ENCODE measurements at regions not wholly inside any gene's neighbourhood (a gene's known extent, or its start where the extent isn't known, plus 50 kb on each side); places are given as distances from the start of the nearest gene placed in this dataset.
"Not testable (repeated sequence)": the region's sequence is repeated elsewhere in the genome, so short reads cannot be mapped to it uniquely, and the experiment has no call there.

GRCh38 chrX:89635887-89636286 is 285.8 kb upstream of the TGIF2LX start:
- DNase-seq (ENCODE audit: low read depth in 2 of 2); H3K9ac ChIP-seq (ENCODE audit: insufficient read depth, low read length); H2AFZ ChIP-seq (ENCODE audit: low read length); H3K27ac ChIP-seq (ENCODE audit: insufficient read depth, low read length); H3K36me3 ChIP-seq (ENCODE audit: control insufficient read depth, insufficient read depth, low read length); H3K4me2 ChIP-seq (ENCODE audit: extremely low read depth, insufficient read depth, low read length); H3K27me3 ChIP-seq (ENCODE audit: control insufficient read depth, insufficient read depth, low read length); H4K20me1 ChIP-seq (ENCODE audit: control insufficient read depth, extremely low read depth, insufficient read depth, low read length); H3K79me2 ChIP-seq (ENCODE audit: control insufficient read depth, insufficient read depth, low read length); H3K4me1 ChIP-seq (ENCODE audit: control insufficient read depth, extremely low read depth, insufficient read depth, low read length); H3K4me3 ChIP-seq (replicated peaks in 1 of 4; ENCODE audit: control extremely low read depth in 1 of 4, insufficient read depth in 1 of 4, low read depth in 3 of 4, low read length in 4 of 4); H3K9me3 ChIP-seq (ENCODE audit: control insufficient read depth, insufficient read depth, low read depth, low read length): not testable (repeated sequence)

GRCh38 chrX:89658662-89659061 is 263.0 kb upstream of the TGIF2LX start:
- H3K9me3 ChIP-seq (ENCODE audit: control insufficient read depth, insufficient read depth, low read depth, low read length); DNase-seq (ENCODE audit: low read depth in 2 of 2); H3K36me3 ChIP-seq (ENCODE audit: control insufficient read depth, insufficient read depth, low read length); H2AFZ ChIP-seq (ENCODE audit: low read length); H3K27me3 ChIP-seq (ENCODE audit: control insufficient read depth, insufficient read depth, low read length); H3K4me1 ChIP-seq (ENCODE audit: control insufficient read depth, extremely low read depth, insufficient read depth, low read length); H3K79me2 ChIP-seq (ENCODE audit: control insufficient read depth, insufficient read depth, low read length); H3K9ac ChIP-seq (ENCODE audit: insufficient read depth, low read length); H3K27ac ChIP-seq (ENCODE audit: insufficient read depth, low read length); H3K4me3 ChIP-seq (replicated peaks in 1 of 4; ENCODE audit: control extremely low read depth in 1 of 4, insufficient read depth in 1 of 4, low read depth in 3 of 4, low read length in 4 of 4); H3K4me2 ChIP-seq (ENCODE audit: extremely low read depth, insufficient read depth, low read length); H4K20me1 ChIP-seq (ENCODE audit: control insufficient read depth, extremely low read depth, insufficient read depth, low read length): not testable (repeated sequence)

- DNase-seq (ENCODE audit: low read depth in 2 of 2); H3K27me3 ChIP-seq (ENCODE audit: control insufficient read depth, insufficient read depth, low read length); H2AFZ ChIP-seq (ENCODE audit: low read length); H4K20me1 ChIP-seq (ENCODE audit: control insufficient read depth, extremely low read depth, insufficient read depth, low read length); H3K36me3 ChIP-seq (ENCODE audit: control insufficient read depth, insufficient read depth, low read length); H3K4me1 ChIP-seq (ENCODE audit: control insufficient read depth, extremely low read depth, insufficient read depth, low read length); H3K4me3 ChIP-seq (replicated peaks in 1 of 4; ENCODE audit: control extremely low read depth in 1 of 4, insufficient read depth in 1 of 4, low read depth in 3 of 4, low read length in 4 of 4); H3K9ac ChIP-seq (ENCODE audit: insufficient read depth, low read length); H3K79me2 ChIP-seq (ENCODE audit: control insufficient read depth, insufficient read depth, low read length); H3K4me2 ChIP-seq (ENCODE audit: extremely low read depth, insufficient read depth, low read length); H3K27ac ChIP-seq (ENCODE audit: insufficient read depth, low read length); H3K9me3 ChIP-seq (ENCODE audit: control insufficient read depth, insufficient read depth, low read depth, low read length): not testable (repeated sequence)
These were observed 215.2 kb upstream of the TGIF2LX start for GRCh38 chrX:89706481-89706880.

- H3K4me1 ChIP-seq (ENCODE audit: control insufficient read depth, extremely low read depth, insufficient read depth, low read length); H4K20me1 ChIP-seq (ENCODE audit: control insufficient read depth, extremely low read depth, insufficient read depth, low read length); H3K36me3 ChIP-seq (ENCODE audit: control insufficient read depth, insufficient read depth, low read length): not testable (repeated sequence)
These were observed 214.3 kb upstream of the TGIF2LX start for GRCh38 chrX:89707363-89707927.

GRCh38 chrX:89734367-89734766 is 187.3 kb upstream of the TGIF2LX start:
- H3K27me3 ChIP-seq (ENCODE audit: control insufficient read depth, insufficient read depth, low read length); H3K4me1 ChIP-seq (ENCODE audit: control insufficient read depth, extremely low read depth, insufficient read depth, low read length); H2AFZ ChIP-seq (ENCODE audit: low read length); H3K36me3 ChIP-seq (ENCODE audit: control insufficient read depth, insufficient read depth, low read length); H3K79me2 ChIP-seq (ENCODE audit: control insufficient read depth, insufficient read depth, low read length); H3K4me2 ChIP-seq (ENCODE audit: extremely low read depth, insufficient read depth, low read length); H3K9ac ChIP-seq (ENCODE audit: insufficient read depth, low read length); H3K27ac ChIP-seq (ENCODE audit: insufficient read depth, low read length); H3K9me3 ChIP-seq (ENCODE audit: control insufficient read depth, insufficient read depth, low read depth, low read length); DNase-seq (ENCODE audit: low read depth in 2 of 2); H4K20me1 ChIP-seq (ENCODE audit: control insufficient read depth, extremely low read depth, insufficient read depth, low read length); H3K4me3 ChIP-seq (replicated peaks in 1 of 4; ENCODE audit: control extremely low read depth in 1 of 4, insufficient read depth in 1 of 4, low read depth in 3 of 4, low read length in 4 of 4): not testable (repeated sequence)

More at GRCh38 chrX:89707363-89707927, 214.3 kb upstream of the TGIF2LX start:
- H3K9me3 ChIP-seq (ENCODE audit: control insufficient read depth, insufficient read depth, low read depth, low read length); H3K79me2 ChIP-seq (ENCODE audit: control insufficient read depth, insufficient read depth, low read length); H3K4me3 ChIP-seq (replicated peaks in 1 of 4; ENCODE audit: control extremely low read depth in 1 of 4, insufficient read depth in 1 of 4, low read depth in 3 of 4, low read length in 4 of 4); H3K27ac ChIP-seq (ENCODE audit: insufficient read depth, low read length); H3K4me2 ChIP-seq (ENCODE audit: extremely low read depth, insufficient read depth, low read length); H3K9ac ChIP-seq (ENCODE audit: insufficient read depth, low read length); H2AFZ ChIP-seq (ENCODE audit: low read length); DNase-seq (ENCODE audit: low read depth in 2 of 2); H3K27me3 ChIP-seq (ENCODE audit: control insufficient read depth, insufficient read depth, low read length): not testable (repeated sequence)

- not testable (repeated sequence) for DNase-seq (ENCODE audit: low read depth in 2 of 2); H4K20me1 ChIP-seq (ENCODE audit: control insufficient read depth, extremely low read depth, insufficient read depth, low read length); H3K9me3 ChIP-seq (ENCODE audit: control insufficient read depth, insufficient read depth, low read depth, low read length); H3K4me1 ChIP-seq (ENCODE audit: control insufficient read depth, extremely low read depth, insufficient read depth, low read length); H3K27me3 ChIP-seq (ENCODE audit: control insufficient read depth, insufficient read depth, low read length); H3K4me3 ChIP-seq (replicated peaks in 1 of 4; ENCODE audit: control extremely low read depth in 1 of 4, insufficient read depth in 1 of 4, low read depth in 3 of 4, low read length in 4 of 4); H3K4me2 ChIP-seq (ENCODE audit: extremely low read depth, insufficient read depth, low read length); H3K27ac ChIP-seq (ENCODE audit: insufficient read depth, low read length); H3K9ac ChIP-seq (ENCODE audit: insufficient read depth, low read length); H2AFZ ChIP-seq (ENCODE audit: low read length); H3K79me2 ChIP-seq (ENCODE audit: control insufficient read depth, insufficient read depth, low read length); H3K36me3 ChIP-seq (ENCODE audit: control insufficient read depth, insufficient read depth, low read length)
These were observed 165.2 kb upstream of the TGIF2LX start for GRCh38 chrX:89756466-89756865.

GRCh38 chrX:89757767-89758166 is 163.9 kb upstream of the TGIF2LX start:
- DNase-seq (ENCODE audit: low read depth in 2 of 2): not testable (repeated sequence)

More at GRCh38 chrX:89757767-89758166, 163.9 kb upstream of the TGIF2LX start:
- H2AFZ ChIP-seq (ENCODE audit: low read length); H3K27me3 ChIP-seq (ENCODE audit: control insufficient read depth, insufficient read depth, low read length); H3K9me3 ChIP-seq (ENCODE audit: control insufficient read depth, insufficient read depth, low read depth, low read length); H3K36me3 ChIP-seq (ENCODE audit: control insufficient read depth, insufficient read depth, low read length); H4K20me1 ChIP-seq (ENCODE audit: control insufficient read depth, extremely low read depth, insufficient read depth, low read length); H3K27ac ChIP-seq (ENCODE audit: insufficient read depth, low read length); H3K4me3 ChIP-seq (replicated peaks in 1 of 4; ENCODE audit: control extremely low read depth in 1 of 4, insufficient read depth in 1 of 4, low read depth in 3 of 4, low read length in 4 of 4); H3K4me2 ChIP-seq (ENCODE audit: extremely low read depth, insufficient read depth, low read length); H3K9ac ChIP-seq (ENCODE audit: insufficient read depth, low read length); H3K79me2 ChIP-seq (ENCODE audit: control insufficient read depth, insufficient read depth, low read length); H3K4me1 ChIP-seq (ENCODE audit: control insufficient read depth, extremely low read depth, insufficient read depth, low read length): not testable (repeated sequence)

All from fibroblast of lung (primary cell).